ENCODE measurements at regions not wholly inside any gene's neighbourhood (a gene's known extent, or its start where the extent isn't known, plus 50 kb on each side); places are given as distances from the start of the nearest gene placed in this dataset.

- Histone ChIP-seq H3K9me3 (ENCODE audit: control insufficient read depth, low read length) (no peaks in the 10 kb centered on the region), H3K4me1 (ENCODE audit: control insufficient read depth, insufficient read depth, low read length) (no peaks in the 10 kb centered on the region), H3K36me3 (ENCODE audit: control insufficient read depth, insufficient read depth, low read length) (no peaks in the 10 kb centered on the region), H3K27me3 (ENCODE audit: control insufficient read depth, insufficient read depth, low read length, poor library complexity, severe bottlenecking) (no peaks in the 10 kb centered on the region), H3K27ac (ENCODE audit: insufficient read depth, low read depth, low read length, poor library complexity, severe bottlenecking) (no peak overlapping the region), H3K4me3 (ENCODE audit: insufficient read depth, low read depth, low read length) (no peak overlapping the region)
- WGBS, 2 experiments = 87 to 89% methylated on average over 11 of the region's 11 CpGs
Measured at GRCh38 chr6:191487-192312, 100.6 kb upstream of the DUSP22 start.

- 93 to 96% methylated on average over 9 of the region's 9 CpGs for WGBS, 2 experiments
Measured at GRCh38 chr6:192313-192664, 100.0 kb upstream of the DUSP22 start.

GRCh38 chr6:193180-193579, 99.1 kb upstream of the DUSP22 start:
- 91% methylated on average over 7 of the region's 7 CpGs for WGBS, 2 experiments
- H3K36me3 ChIP-seq (ENCODE audit: control insufficient read depth, insufficient read depth, low read length) = no peaks in the 10 kb centered on the region
- no peak overlapping the region for H3K4me3 ChIP-seq (ENCODE audit: insufficient read depth, low read depth, low read length)
- no peaks in the 10 kb centered on the region for H3K27me3 ChIP-seq (ENCODE audit: control insufficient read depth, insufficient read depth, low read length, poor library complexity, severe bottlenecking)
- no peaks in the 10 kb centered on the region for H3K4me1 ChIP-seq (ENCODE audit: control insufficient read depth, insufficient read depth, low read length)
- H3K9me3 ChIP-seq (ENCODE audit: control insufficient read depth, low read length) = no peaks in the 10 kb centered on the region
- no peak overlapping the region for H3K27ac ChIP-seq (ENCODE audit: insufficient read depth, low read depth, low read length, poor library complexity, severe bottlenecking)

More at GRCh38 chr6:192313-192664, 100.0 kb upstream of the DUSP22 start:
- H3K27ac ChIP-seq (ENCODE audit: insufficient read depth, low read depth, low read length, poor library complexity, severe bottlenecking) = no peak overlapping the region
- no peaks in the 10 kb centered on the region for H3K27me3 ChIP-seq (ENCODE audit: control insufficient read depth, insufficient read depth, low read length, poor library complexity, severe bottlenecking)
- no peaks in the 10 kb centered on the region for H3K4me1 ChIP-seq (ENCODE audit: control insufficient read depth, insufficient read depth, low read length)
- no peaks in the 10 kb centered on the region for H3K9me3 ChIP-seq (ENCODE audit: control insufficient read depth, low read length)
- H3K36me3 ChIP-seq (ENCODE audit: control insufficient read depth, insufficient read depth, low read length) = no peaks in the 10 kb centered on the region
- no peak overlapping the region for H3K4me3 ChIP-seq (ENCODE audit: insufficient read depth, low read depth, low read length)

DNA sequence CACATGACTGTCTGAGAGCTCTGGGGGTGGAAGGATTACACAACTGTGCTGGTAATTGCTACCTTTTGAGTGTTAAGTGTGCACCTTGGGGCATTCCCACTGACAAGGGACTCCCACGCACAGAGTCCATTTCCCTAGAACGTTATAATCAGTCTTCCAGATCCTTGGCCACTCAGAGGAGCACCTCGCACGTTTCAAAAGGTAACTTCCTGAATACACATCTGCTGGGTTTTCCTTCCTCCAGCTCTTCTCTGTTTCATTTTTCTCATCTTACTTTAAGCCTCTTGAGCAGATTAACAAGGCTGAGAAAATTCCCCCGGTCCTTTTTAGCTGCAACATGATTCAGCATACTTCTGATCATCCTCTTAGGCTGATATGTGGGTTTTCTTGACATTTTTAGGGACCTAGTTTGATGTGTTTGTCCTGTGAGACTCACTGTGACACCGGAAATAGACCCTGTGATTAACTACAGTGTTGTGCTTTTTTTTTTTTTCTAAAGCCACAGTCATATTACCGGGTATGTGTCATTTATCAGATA, 98.4 kb upstream of the DUSP22 start:
- Histone ChIP-seq H3K27me3 (ENCODE audit: control insufficient read depth, insufficient read depth, low read length, poor library complexity, severe bottlenecking) (no peaks in the 10 kb centered on the region), H3K9me3 (ENCODE audit: control insufficient read depth, low read length) (no peaks in the 10 kb centered on the region), H3K36me3 (ENCODE audit: control insufficient read depth, insufficient read depth, low read length) (no peaks in the 10 kb centered on the region), H3K27ac (ENCODE audit: insufficient read depth, low read depth, low read length, poor library complexity, severe bottlenecking) (no peak overlapping the region), H3K4me3 (ENCODE audit: insufficient read depth, low read depth, low read length) (no peak overlapping the region), H3K4me1 (ENCODE audit: control insufficient read depth, insufficient read depth, low read length) (no peaks in the 10 kb centered on the region)
- 86 to 93% methylated on average over 6 to 7 of the region's 7 CpGs for WGBS, 2 experiments

GRCh38 chr6:195861-196360, 96.4 kb upstream of the DUSP22 start:
- WGBS, 2 experiments = 92 to 97% methylated on average over 3 of the region's 3 CpGs
- H3K27ac ChIP-seq (ENCODE audit: insufficient read depth, low read depth, low read length, poor library complexity, severe bottlenecking) = no peak overlapping the region
- H3K36me3 ChIP-seq (ENCODE audit: control insufficient read depth, insufficient read depth, low read length) = no peaks in the 10 kb centered on the region
- H3K27me3 ChIP-seq (ENCODE audit: control insufficient read depth, insufficient read depth, low read length, poor library complexity, severe bottlenecking) = no peaks in the 10 kb centered on the region
- no peaks in the 10 kb centered on the region for H3K9me3 ChIP-seq (ENCODE audit: control insufficient read depth, low read length)
- H3K4me3 ChIP-seq (ENCODE audit: insufficient read depth, low read depth, low read length) = no peak overlapping the region
- no peaks in the 10 kb centered on the region for H3K4me1 ChIP-seq (ENCODE audit: control insufficient read depth, insufficient read depth, low read length)

DNA sequence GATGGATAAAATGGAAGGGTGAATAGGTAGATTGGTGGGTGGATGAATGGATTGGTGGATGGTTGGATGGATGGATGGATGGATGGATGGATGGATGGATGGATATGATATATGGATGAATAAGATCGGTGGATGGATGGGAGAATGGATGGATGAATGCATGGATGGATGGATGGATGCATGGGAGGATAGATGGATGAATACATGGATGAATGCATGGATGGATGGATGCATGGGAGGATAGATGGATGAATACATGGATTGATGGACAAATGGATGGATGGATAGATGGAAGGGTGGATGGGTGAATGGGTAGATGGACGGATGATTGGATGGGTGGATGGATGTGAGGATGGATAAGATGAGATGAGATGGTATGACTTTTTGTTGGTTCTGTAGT, 95.7 kb upstream of the DUSP22 start:
- WGBS, 2 experiments = 88 to 91% methylated on average over 2 of the region's 2 CpGs
- Histone ChIP-seq H3K4me3 (ENCODE audit: insufficient read depth, low read depth, low read length) (no peak overlapping the region), H3K9me3 (ENCODE audit: control insufficient read depth, low read length) (no peaks in the 10 kb centered on the region)

DNA sequence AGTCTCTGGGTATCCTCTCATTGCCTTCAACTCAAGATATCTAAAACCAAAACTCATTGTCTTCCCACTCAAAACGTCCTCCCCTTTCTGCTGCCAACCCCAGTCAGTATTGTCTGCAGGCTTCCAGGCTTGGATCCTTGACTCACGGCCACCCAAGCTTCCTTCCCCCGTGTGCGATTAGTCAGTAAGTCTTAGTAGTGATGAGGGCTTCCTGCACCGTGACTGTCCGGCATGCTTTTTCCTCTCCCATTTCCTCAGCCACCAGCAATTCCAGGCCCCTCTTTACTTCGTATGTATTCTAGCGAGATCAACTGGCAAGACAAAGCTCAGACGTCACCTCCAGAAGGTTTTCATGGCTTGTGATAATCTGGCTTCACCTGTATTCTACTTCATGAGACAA, 88.6 kb upstream of the DUSP22 start:
- 91 to 94% methylated on average over 9 of the region's 9 CpGs for WGBS, 2 experiments
- no peaks in the 10 kb centered on the region for H3K9me3 ChIP-seq (ENCODE audit: control insufficient read depth, low read length)
- no peak overlapping the region for H3K4me3 ChIP-seq (ENCODE audit: insufficient read depth, low read depth, low read length)
- no peak overlapping the region for H3K27ac ChIP-seq (ENCODE audit: insufficient read depth, low read depth, low read length, poor library complexity, severe bottlenecking)
- no peaks in the 10 kb centered on the region for H3K4me1 ChIP-seq (ENCODE audit: control insufficient read depth, insufficient read depth, low read length)
- no peaks in the 10 kb centered on the region for H3K36me3 ChIP-seq (ENCODE audit: control insufficient read depth, insufficient read depth, low read length)
- no peaks in the 10 kb centered on the region for H3K27me3 ChIP-seq (ENCODE audit: control insufficient read depth, insufficient read depth, low read length, poor library complexity, severe bottlenecking)

More for the DNA sequence above, 95.7 kb upstream of the DUSP22 start:
- H3K27ac ChIP-seq (ENCODE audit: insufficient read depth, low read depth, low read length, poor library complexity, severe bottlenecking) = no peak overlapping the region
- no peaks in the 10 kb centered on the region for H3K4me1 ChIP-seq (ENCODE audit: control insufficient read depth, insufficient read depth, low read length)
- no peaks in the 10 kb centered on the region for H3K36me3 ChIP-seq (ENCODE audit: control insufficient read depth, insufficient read depth, low read length)
- H3K27me3 ChIP-seq (ENCODE audit: control insufficient read depth, insufficient read depth, low read length, poor library complexity, severe bottlenecking) = no peaks in the 10 kb centered on the region

GRCh38 chr6:206264-206663, 86.0 kb upstream of the DUSP22 start:
- Histone ChIP-seq H3K36me3 (ENCODE audit: control insufficient read depth, insufficient read depth, low read length) (no peaks in the 10 kb centered on the region), H3K4me1 (ENCODE audit: control insufficient read depth, insufficient read depth, low read length) (no peaks in the 10 kb centered on the region), H3K9me3 (ENCODE audit: control insufficient read depth, low read length) (no peaks in the 10 kb centered on the region), H3K4me3 (ENCODE audit: insufficient read depth, low read depth, low read length) (no peak overlapping the region), H3K27me3 (ENCODE audit: control insufficient read depth, insufficient read depth, low read length, poor library complexity, severe bottlenecking) (no peaks in the 10 kb centered on the region), H3K27ac (ENCODE audit: insufficient read depth, low read depth, low read length, poor library complexity, severe bottlenecking) (no peak overlapping the region)
- whole genome bisulfite sequencing, 2 experiments = 93% methylated on average over 12 of the region's 12 CpGs

- Histone ChIP-seq H3K4me1 (ENCODE audit: control insufficient read depth, insufficient read depth, low read length) (no peaks in the 10 kb centered on the region), H3K27me3 (ENCODE audit: control insufficient read depth, insufficient read depth, low read length, poor library complexity, severe bottlenecking) (no peaks in the 10 kb centered on the region), H3K27ac (ENCODE audit: insufficient read depth, low read depth, low read length, poor library complexity, severe bottlenecking) (no peak overlapping the region), H3K36me3 (ENCODE audit: control insufficient read depth, insufficient read depth, low read length) (no peaks in the 10 kb centered on the region), H3K4me3 (ENCODE audit: insufficient read depth, low read depth, low read length) (no peak overlapping the region), H3K9me3 (ENCODE audit: control insufficient read depth, low read length) (no peaks in the 10 kb centered on the region)
- 92 to 94% methylated on average over 12 of the region's 12 CpGs for WGBS, 2 experiments
Measured at GRCh38 chr6:208364-208763, 83.9 kb upstream of the DUSP22 start.

GRCh38 chr6:208938-209337, 83.3 kb upstream of the DUSP22 start:
- WGBS, 2 experiments = 84 to 85% methylated on average over 7 of the region's 7 CpGs
- no peaks in the 10 kb centered on the region for H3K9me3 ChIP-seq (ENCODE audit: control insufficient read depth, low read length)

More at GRCh38 chr6:208938-209337, 83.3 kb upstream of the DUSP22 start:
- Histone ChIP-seq H3K4me3 (ENCODE audit: insufficient read depth, low read depth, low read length) (no peak overlapping the region), H3K36me3 (ENCODE audit: control insufficient read depth, insufficient read depth, low read length) (no peaks in the 10 kb centered on the region), H3K27me3 (ENCODE audit: control insufficient read depth, insufficient read depth, low read length, poor library complexity, severe bottlenecking) (no peaks in the 10 kb centered on the region), H3K4me1 (ENCODE audit: control insufficient read depth, insufficient read depth, low read length) (no peaks in the 10 kb centered on the region), H3K27ac (ENCODE audit: insufficient read depth, low read depth, low read length, poor library complexity, severe bottlenecking) (no peak overlapping the region)

Measured in ectodermal cell (in vitro differentiated cells).